Daoy (cell line): ENCODE measurements at regions not wholly inside any gene's neighbourhood (a gene's known extent, or its start where the extent isn't known, plus 50 kb on each side); places are given as distances from the start of the nearest gene placed in this dataset.
A peak's percentile ranks its signal among the peaks of the same experiment; 100 is the strongest.

Source experiments
- DNase-seq: peaks from one replicate; pipeline ENCODE4 v3.0.0-alpha.2; 2015; ENCODE audit warnings: low read depth

GRCh38 chr15:94056314-94056713 lies 175.0 kb upstream of the MCTP2 start:
- peak; percentile 48 for DNase-seq

DNA sequence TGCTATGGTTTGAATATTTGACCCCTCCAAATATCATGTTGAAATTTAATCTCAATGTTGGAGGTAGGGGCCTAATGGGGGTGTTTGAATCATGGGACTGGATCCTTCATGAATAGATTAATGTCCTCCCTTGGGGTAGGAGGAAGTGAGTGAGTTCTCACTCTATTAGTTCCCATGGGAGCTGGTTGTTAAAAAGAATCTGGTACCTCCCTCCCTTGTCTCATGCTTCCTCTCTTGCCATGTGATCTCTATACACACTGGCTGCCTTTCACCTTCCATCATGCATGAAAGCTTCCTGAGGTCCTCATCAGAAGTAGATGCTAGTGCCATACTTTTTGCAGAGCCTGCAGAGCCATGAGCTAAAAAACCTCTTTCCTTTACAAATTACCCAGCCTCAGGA lies 177.7 kb upstream of the MCTP2 start:
- DNase-seq = no peak

DNA sequence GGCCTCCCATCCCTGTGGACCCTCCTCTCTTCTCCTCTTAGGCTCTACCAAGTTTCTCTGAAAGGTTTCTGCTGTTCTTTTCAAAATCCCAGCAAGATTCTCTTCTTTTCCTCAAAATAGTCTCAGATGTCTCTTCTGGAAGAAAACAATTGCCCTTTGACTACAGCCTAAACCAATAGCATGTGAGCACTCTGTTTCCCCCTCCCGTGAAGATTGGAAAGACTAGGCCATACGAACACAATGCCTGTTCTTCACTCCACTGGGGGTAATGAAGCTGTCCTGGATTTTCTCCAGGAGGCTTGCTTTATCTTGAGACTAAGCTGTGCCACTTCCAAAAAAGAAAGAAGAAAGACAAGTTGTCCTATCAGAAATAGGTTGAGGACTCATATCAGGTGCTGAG lies 178.7 kb upstream of the MCTP2 start:
- no peak for DNase-seq

- no peak for DNase-seq
Observed at GRCh38 chr15:94047566-94047965, 183.8 kb upstream of the MCTP2 start.

DNA sequence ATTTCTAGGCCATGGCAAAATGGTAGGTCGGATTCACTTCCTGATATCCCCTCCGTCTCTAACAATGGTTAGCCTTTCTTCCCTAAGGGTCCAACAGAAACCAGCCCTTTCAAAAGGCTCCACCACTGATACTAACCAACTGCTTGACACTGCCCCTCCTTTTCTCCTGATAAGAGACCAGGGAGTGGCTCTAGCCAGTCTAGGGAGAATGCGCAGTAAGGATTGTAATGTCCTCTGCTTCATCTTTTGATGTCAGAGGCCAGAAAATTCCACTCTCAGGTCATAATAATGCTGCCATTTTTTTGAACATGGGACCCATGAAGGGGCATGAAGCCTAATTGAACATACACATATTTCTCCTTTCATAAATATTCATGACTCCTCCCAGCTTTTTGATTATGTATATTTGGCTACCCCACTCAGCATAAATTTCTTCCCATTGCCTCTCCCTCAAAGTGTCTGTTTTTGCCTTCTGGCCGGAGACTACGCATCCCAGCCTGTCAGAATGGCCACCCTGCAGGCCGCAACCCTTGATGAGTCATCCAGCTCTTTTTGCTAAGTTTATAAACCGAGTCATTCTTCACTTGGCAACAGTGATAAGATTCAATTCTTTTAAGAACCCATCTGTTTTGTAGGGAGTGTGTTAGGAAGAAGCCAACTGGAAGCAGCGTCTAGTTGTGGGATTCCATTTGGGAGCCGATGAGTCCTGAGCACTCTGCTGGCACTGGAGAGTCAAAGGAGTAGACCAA lies 189.0 kb upstream of the MCTP2 start:
- DNase-seq = peak; percentile 59

- no peak for DNase-seq
Observed at GRCh38 chr15:94041746-94042145, 189.6 kb upstream of the MCTP2 start.

DNA sequence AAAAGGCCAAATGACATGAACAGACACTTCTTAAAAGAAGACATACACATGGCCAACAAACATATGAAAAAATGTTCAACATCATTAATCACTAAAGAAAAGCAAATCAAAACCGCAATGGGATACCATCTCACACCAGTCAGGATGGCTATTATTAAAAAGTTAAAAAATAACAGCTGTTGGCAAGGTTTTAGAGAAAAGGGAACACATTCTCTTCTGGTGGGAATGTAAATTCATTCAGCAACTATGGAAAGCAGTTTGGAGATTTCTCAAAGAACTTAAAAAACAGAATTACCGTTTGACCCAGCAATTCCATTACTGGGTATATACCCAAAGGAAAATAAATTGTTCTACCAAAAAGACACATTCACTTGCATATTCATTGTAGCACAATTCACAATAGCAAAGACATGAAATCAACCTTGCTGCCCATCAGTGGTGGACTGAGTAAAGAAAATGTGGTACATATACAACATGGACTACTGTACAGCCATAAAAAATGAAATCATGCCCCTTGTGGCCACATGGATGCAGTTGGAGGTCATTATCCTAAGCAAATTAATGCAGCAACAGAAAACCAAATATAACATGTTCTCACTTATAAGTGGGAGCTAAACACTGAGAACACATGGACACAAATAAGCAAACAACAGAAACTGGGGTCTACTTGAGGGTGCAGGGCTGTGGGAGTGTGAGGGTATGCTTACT lies 190.7 kb upstream of the MCTP2 start:
- DNase-seq = no peak

DNA sequence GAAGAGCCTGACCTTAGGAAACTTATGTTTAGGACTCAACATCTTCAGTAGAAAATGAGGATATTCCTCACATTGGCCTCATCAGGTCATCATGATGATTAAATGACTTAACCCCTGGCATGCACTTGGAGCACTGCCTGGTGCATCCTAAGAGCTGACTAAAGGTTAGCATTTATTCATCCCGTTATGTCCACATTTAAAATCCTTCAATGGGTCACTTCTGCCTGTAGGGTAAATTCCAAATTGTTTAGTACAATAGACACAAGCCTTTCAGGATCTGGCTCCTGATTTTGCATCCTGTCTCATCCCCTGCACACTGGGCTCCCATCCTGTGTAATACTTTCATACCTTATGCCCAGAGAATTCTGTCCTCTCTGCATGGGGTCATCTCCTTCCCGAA lies 195.2 kb upstream of the MCTP2 start:
- no peak for DNase-seq

GRCh38 chr15:94033683-94034020 lies 197.7 kb upstream of the MCTP2 start:
- DNase-seq = no peak

DNA sequence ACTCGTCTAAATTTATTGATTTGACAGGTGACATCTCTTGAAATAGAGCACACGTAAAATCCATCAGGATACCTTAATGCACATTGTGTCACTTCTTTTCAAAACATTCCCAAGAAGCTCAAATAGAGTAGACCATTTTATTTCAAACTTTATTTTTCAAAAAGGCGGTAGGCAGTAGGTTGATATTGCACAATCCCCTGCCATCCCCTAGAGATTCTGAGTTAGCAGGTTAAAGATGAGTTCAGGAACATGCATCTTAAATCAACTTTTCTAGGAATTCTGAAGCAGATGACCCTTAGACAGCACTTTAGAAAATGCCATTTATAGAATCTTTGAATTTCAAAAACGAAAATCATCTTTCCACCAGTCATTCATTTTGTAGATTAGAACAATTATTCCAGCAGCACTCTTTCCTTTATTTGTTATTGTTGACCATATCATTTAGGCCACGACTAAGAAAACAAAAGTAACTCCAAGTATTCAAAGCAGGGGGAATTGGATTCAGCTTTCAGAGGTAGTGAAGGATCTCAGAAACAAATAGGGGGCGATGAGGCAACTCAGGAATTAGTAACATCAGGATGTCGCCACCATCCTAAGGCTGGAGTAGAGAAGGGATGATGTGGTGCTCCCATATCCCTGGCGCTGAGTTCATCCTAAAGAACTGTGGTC lies 198.2 kb upstream of the MCTP2 start:
- no peak for DNase-seq

DNA sequence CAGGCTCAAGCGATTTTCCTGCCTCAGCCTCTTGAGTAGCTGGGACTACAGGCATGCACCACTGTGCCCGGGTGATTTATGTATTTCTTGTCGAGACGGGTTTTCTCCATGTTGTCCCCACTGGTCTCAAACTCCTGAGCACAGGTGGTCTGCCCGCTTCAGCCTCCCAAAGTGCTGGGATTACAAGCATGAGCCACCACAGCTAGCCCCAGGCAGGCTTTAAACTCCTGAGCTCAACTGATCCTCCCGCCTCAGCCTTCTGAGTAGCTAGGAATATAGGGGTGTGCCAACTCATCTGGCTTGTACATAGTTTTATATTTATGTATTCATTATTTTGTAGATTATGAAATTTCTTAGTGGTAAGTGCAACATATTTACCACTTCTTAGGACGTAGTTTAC lies 198.8 kb upstream of the MCTP2 start:
- no peak for DNase-seq

GRCh38 chr15:94031072-94031471 lies 200.3 kb upstream of the MCTP2 start:
- no peak for DNase-seq

DNA sequence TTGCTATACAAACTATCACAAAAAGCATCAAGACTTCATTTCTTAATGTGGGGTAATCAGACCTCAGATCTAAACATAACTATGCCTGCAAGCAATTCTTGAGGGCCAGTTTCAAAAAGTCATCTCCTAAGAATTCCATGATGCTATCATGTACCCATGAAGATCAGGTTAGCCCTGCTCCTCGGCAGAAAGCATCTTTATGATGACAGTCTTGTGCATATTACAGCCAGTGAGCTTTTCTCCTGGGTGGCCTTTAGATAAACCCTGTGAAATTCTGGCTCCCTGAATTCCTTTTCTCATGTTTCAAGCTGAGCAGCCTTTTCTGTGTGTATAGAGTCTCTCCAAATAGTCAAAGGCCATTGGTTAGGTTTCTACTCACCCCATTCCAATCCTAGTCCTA lies 201.9 kb upstream of the MCTP2 start:
- DNase-seq = peak; percentile 37

DNA sequence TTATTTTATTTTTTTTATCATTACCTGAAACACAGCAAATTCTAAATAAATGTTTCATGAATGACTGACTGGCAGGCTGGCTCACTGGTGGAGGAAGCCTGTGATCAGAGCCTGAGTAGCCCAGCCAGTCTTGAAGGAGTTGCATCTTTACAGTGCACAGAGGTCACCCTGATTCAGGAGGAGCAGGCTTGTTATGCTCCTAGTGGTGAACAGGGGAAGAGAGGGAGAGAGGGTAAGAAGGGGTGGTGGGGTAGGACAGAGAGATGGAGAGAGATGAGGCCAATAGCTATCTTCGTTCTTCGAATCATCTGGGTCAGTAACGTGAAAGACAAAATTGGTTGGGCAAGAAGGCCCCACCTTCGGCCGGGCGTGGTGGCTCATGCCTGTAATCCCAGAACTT lies 202.6 kb upstream of the MCTP2 start:
- no peak for DNase-seq

DNA sequence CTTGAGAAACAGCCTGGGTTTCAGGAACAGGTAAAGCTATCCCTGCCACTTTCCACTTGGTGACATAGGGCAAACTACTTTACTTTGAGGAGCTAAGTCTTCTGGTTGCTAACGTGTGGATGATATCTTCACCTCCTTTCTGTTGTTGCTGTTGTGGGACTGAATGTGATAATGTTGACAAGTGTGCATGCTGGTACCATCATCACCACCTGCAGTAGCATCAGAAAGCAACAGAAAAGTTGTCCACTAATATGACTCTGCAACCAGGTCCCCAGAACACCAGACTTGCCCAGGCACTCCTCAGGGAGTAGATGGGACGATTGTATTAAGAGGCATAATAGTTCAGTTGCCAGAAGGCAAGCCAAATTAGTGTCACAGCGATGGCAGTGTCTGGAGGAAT lies 203.2 kb upstream of the MCTP2 start:
- no peak for DNase-seq

GRCh38 chr15:94027581-94027980 lies 203.8 kb upstream of the MCTP2 start:
- peak; percentile 24 for DNase-seq

GRCh38 chr15:94026458-94027304 lies 204.7 kb upstream of the MCTP2 start:
- DNase-seq = peak; percentile 87

GRCh38 chr15:94023531-94023930 lies 207.8 kb upstream of the MCTP2 start:
- DNase-seq = no peak

GRCh38 chr15:94021621-94022320 lies 209.6 kb upstream of the MCTP2 start:
- no peak for DNase-seq

GRCh38 chr15:94019062-94019461 lies 212.3 kb upstream of the MCTP2 start:
- DNase-seq = no peak

DNA sequence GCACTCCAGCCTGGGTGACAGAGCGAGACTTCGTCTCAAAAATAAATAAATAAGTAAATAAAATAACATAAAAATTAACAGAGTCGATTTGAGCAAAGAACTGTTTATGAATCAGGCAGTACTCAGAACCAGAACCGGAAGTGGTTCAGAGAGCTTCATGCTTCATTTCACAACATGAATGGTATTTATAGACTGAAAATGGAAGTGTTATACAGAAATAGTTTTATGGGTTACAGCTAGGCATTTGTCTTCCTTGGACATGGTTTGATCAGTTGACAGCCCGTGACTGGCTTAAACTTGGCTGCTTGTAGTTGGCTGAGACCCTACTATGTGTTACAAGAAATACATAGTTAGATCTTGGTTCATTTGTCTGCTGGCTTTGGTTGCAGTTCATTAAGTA lies 216.0 kb upstream of the MCTP2 start:
- no peak for DNase-seq
